ENCODE measurements at regions not wholly inside any gene's neighbourhood (a gene's known extent, or its start where the extent isn't known, plus 50 kb on each side); places are given as distances from the start of the nearest gene placed in this dataset.

DNA sequence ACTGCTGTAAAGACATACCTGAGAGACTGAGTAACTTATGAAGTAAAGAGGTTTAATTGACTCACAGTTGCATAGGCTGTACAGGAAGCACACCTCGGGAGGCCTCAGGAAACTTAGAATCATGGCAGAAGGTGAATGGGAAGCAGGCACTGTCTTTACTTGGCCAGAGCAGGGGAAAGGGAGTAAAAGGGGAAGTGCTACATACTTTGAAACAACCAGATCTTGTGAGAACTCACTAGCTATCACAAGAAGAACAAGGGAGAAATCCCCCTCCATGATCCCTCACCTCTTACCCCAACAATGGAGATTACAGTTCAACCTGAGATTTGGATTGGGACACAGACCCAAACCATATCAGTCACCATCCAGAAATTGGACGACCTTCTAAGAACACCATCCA is 1285.8 kb upstream of the CDH9 start:
- ChIA-PET CTCF (no interaction called here), POLR2A (no interaction called here)
- TF ChIP-seq, protein P1, sequence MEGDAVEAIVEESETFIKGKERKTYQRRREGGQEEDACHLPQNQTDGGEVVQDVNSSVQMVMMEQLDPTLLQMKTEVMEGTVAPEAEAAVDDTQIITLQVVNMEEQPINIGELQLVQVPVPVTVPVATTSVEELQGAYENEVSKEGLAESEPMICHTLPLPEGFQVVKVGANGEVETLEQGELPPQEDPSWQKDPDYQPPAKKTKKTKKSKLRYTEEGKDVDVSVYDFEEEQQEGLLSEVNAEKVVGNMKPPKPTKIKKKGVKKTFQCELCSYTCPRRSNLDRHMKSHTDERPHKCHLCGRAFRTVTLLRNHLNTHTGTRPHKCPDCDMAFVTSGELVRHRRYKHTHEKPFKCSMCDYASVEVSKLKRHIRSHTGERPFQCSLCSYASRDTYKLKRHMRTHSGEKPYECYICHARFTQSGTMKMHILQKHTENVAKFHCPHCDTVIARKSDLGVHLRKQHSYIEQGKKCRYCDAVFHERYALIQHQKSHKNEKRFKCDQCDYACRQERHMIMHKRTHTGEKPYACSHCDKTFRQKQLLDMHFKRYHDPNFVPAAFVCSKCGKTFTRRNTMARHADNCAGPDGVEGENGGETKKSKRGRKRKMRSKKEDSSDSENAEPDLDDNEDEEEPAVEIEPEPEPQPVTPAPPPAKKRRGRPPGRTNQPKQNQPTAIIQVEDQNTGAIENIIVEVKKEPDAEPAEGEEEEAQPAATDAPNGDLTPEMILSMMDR (IDR thresholded peaks at IDR 0.05; ENCODE audit: low read depth, low read length): no peak
- Histone ChIP-seq H3K9me3 (ENCODE audit: control insufficient read depth, insufficient read depth, low read length) (no peaks in the 10 kb centered on the region), H3K4me3 (ENCODE audit: low read depth, low read length) (no peak overlapping the region), H3K27ac (ENCODE audit: low read depth, low read length) (no peak overlapping the region), H3K27me3 (ENCODE audit: control insufficient read depth, insufficient read depth, low read length) (no peaks in the 10 kb centered on the region)
- no peak for DNase-seq (ENCODE audit: low read depth, low spot score)

DNA sequence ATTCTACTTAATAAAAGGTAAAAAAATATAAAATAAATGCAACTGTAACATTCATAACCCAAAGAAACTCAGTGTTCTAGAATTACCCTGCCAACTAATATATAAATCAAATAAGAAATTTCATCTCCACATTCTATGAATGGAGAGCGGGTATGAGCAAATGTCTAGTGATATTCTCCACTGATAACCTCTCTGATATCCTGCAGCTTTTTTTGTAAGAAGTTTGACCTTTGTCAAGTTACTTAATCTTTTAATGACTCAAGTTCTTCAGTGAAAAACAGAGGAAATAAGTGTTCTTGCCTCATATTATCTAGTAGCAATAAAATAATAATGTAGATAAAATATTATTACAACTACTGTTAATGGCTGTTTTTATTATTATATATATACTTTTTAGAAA is 1275.6 kb upstream of the CDH9 start:
- Histone ChIP-seq H3K27me3 (ENCODE audit: control insufficient read depth, insufficient read depth, low read length) (no peaks in the 10 kb centered on the region), H3K4me3 (ENCODE audit: low read depth, low read length) (no peak overlapping the region), H3K9me3 (ENCODE audit: control insufficient read depth, insufficient read depth, low read length) (peaks cover 8% of the 10 kb centered on the region), H3K27ac (ENCODE audit: low read depth, low read length) (no peak overlapping the region)
- TF ChIP-seq, protein P1 (IDR thresholded peaks at IDR 0.05; ENCODE audit: low read depth, low read length): no peak
- CTCF ChIA-PET: no interaction called here
- no peak for DNase-seq (ENCODE audit: low read depth, low spot score)
- POLR2A ChIA-PET: no interaction called here

DNA sequence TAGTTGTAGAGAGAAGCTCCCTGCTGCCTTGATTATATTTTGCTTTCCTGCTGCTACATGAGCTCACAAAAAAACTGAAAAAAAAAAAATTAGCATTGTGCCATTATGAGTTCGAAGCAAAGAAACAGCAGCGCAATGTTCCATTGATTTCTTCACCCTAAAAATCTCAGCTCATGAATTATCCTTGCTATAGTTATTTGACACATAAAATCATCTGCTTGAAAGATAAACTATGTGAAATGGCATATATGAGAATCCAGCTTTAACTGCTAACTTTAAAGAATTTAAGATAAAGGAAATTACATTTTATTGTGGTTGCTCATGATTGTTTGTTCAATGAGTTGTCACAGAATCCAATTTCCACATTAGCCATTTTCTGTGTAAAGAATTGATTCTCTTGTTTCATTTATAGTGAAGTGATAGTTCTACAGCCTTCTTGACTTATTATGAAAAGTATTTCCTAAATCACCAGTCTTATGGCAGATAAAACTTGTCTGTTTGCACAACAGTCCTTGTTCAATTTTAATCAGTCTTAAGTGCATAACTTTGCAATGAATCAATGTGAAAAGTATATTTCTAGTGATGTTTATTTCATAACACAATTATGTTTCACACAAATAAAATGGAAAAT is 1275.0 kb upstream of the CDH9 start:
- H3K27me3 ChIP-seq (ENCODE audit: control insufficient read depth, insufficient read depth, low read length): no peaks in the 10 kb centered on the region
- H3K4me3 ChIP-seq (ENCODE audit: low read depth, low read length): no peak overlapping the region
- H3K27ac ChIP-seq (ENCODE audit: low read depth, low read length): no peak overlapping the region
- TF ChIP-seq, protein P1 (IDR thresholded peaks at IDR 0.05; ENCODE audit: low read depth, low read length): no peak
- DNase-seq (ENCODE audit: low read depth, low spot score): no peak
- H3K9me3 ChIP-seq (ENCODE audit: control insufficient read depth, insufficient read depth, low read length): peaks cover 8% of the 10 kb centered on the region
- ChIA-PET CTCF (no interaction called here), POLR2A (no interaction called here)

DNA sequence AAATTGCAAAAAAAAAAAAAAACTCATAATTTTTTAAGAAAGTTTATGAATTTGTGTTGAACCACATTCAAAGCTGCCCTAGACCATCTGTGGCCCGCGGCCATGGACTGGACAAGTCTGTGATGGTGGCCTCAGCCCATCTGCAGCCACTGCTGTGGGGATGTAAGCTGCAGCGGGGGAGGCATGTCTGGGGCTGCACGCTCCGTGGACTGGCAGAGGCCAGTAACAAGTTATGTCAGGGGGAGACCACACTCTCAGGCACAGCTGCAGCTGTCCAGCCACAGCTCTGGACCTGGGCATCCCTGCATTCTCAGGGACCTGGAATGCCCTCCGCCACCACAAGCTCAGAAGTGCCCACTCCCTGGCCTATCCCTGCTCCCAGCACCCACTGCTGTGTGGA is 1272.3 kb upstream of the CDH9 start:
- Histone ChIP-seq H3K27me3 (ENCODE audit: control insufficient read depth, insufficient read depth, low read length) (no peaks in the 10 kb centered on the region), H3K27ac (ENCODE audit: low read depth, low read length) (no peak overlapping the region), H3K9me3 (ENCODE audit: control insufficient read depth, insufficient read depth, low read length) (peaks cover 8% of the 10 kb centered on the region), H3K4me3 (ENCODE audit: low read depth, low read length) (no peak overlapping the region)
- DNase-seq (ENCODE audit: low read depth, low spot score): no peak
- ChIA-PET CTCF (no interaction called here), POLR2A (no interaction called here)
- TF ChIP-seq, protein P1 (IDR thresholded peaks at IDR 0.05; ENCODE audit: low read depth, low read length): no peak

DNA sequence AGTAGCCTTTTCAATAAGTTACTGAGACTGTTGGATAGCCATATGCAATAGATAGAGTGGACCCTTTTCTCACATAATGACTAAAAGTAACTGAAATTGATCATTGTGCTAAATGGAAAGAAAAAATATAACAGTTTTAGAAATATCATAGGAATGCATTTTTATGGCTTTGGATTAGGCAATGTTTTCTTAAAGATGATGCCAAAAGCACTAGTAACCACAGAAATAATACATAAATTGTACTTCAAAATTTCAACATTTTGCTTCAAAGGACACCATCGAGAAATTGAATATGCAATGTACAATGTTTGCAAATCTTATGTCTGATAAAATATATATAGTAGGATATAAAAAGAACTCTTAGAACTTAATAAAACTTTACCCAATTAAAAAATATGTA is 1267.5 kb upstream of the CDH9 start:
- ChIA-PET POLR2A (no interaction called here), CTCF (no interaction called here)
- Histone ChIP-seq H3K27me3 (ENCODE audit: control insufficient read depth, insufficient read depth, low read length) (no peaks in the 10 kb centered on the region), H3K9me3 (ENCODE audit: control insufficient read depth, insufficient read depth, low read length) (peaks cover 4% of the 10 kb centered on the region), H3K27ac (ENCODE audit: low read depth, low read length) (no peak overlapping the region), H3K4me3 (ENCODE audit: low read depth, low read length) (no peak overlapping the region)
- TF ChIP-seq, protein P1 (IDR thresholded peaks at IDR 0.05; ENCODE audit: low read depth, low read length): no peak
- no peak for DNase-seq (ENCODE audit: low read depth, low spot score)
